ENCODE measurements at regions not wholly inside any gene's neighbourhood (a gene's known extent, or its start where the extent isn't known, plus 50 kb on each side); places are given as distances from the start of the nearest gene placed in this dataset.

GRCh38 chrX:10288373-10288975, 131.7 kb downstream of the CLCN4 start:
- Histone ChIP-seq H3K4me1 (ENCODE audit: insufficient read depth, low read length) (no peaks in the 10 kb centered on the region), H3K9me3 (ENCODE audit: low read depth, low read length) (no peaks in the 10 kb centered on the region), H4K20me1 (ENCODE audit: insufficient read depth, low read length) (no peaks in the 10 kb centered on the region), H2AFZ (ENCODE audit: low read length) (no peak overlapping the region), H3K27ac (ENCODE audit: low read depth, low read length) (no peak overlapping the region), H3K4me3 (ENCODE audit: insufficient read depth, low read length) (no peak overlapping the region), H3K27me3 (ENCODE audit: insufficient read depth, low read length) (no peaks in the 10 kb centered on the region), H3K79me2 (ENCODE audit: insufficient read depth, low read length) (no peaks in the 10 kb centered on the region), H3K36me3 (ENCODE audit: insufficient read depth, low read length) (no peaks in the 10 kb centered on the region), H3K4me2 (ENCODE audit: insufficient read depth, low read length) (no peak overlapping the region)
- no peak for DNase-seq (ENCODE audit: insufficient read length, low spot score, missing footprints)
- TF ChIP-seq CTCF (IDR thresholded peaks at IDR 0.05; ENCODE audit: extremely low read depth, low read depth, low read length): no peak

- DNase-seq (ENCODE audit: insufficient read length, low spot score, missing footprints): no peak
- Histone ChIP-seq H3K4me1 (ENCODE audit: insufficient read depth, low read length) (peaks cover 5% of the 10 kb centered on the region), H2AFZ (ENCODE audit: low read length) (no peak overlapping the region), H3K36me3 (ENCODE audit: insufficient read depth, low read length) (no peaks in the 10 kb centered on the region), H3K27ac (ENCODE audit: low read depth, low read length) (no peak overlapping the region), H3K79me2 (ENCODE audit: insufficient read depth, low read length) (no peaks in the 10 kb centered on the region), H3K9me3 (ENCODE audit: low read depth, low read length) (peaks cover 4% of the 10 kb centered on the region), H3K4me3 (ENCODE audit: insufficient read depth, low read length) (no peak overlapping the region), H3K27me3 (ENCODE audit: insufficient read depth, low read length) (no peaks in the 10 kb centered on the region), H3K4me2 (ENCODE audit: insufficient read depth, low read length) (no peak overlapping the region), H4K20me1 (ENCODE audit: insufficient read depth, low read length) (no peaks in the 10 kb centered on the region)
- TF ChIP-seq CTCF (IDR thresholded peaks at IDR 0.05; ENCODE audit: extremely low read depth, low read depth, low read length): no peak
Observed at GRCh38 chrX:10296576-10296975, 139.8 kb downstream of the CLCN4 start.

- H3K27me3 ChIP-seq (ENCODE audit: insufficient read depth, low read length): no peaks in the 10 kb centered on the region
- DNase-seq (ENCODE audit: insufficient read length, low spot score, missing footprints): no peak
- no peak for TF ChIP-seq CTCF (IDR thresholded peaks at IDR 0.05; ENCODE audit: extremely low read depth, low read depth, low read length)
- H2AFZ ChIP-seq (ENCODE audit: low read length): no peak overlapping the region
- no peak overlapping the region for H3K4me2 ChIP-seq (ENCODE audit: insufficient read depth, low read length)
- no peak overlapping the region for H3K4me3 ChIP-seq (ENCODE audit: insufficient read depth, low read length)
- H4K20me1 ChIP-seq (ENCODE audit: insufficient read depth, low read length): no peaks in the 10 kb centered on the region
- H3K79me2 ChIP-seq (ENCODE audit: insufficient read depth, low read length): no peaks in the 10 kb centered on the region
- H3K9me3 ChIP-seq (ENCODE audit: low read depth, low read length): no peaks in the 10 kb centered on the region
- no peaks in the 10 kb centered on the region for H3K4me1 ChIP-seq (ENCODE audit: insufficient read depth, low read length)
- no peaks in the 10 kb centered on the region for H3K36me3 ChIP-seq (ENCODE audit: insufficient read depth, low read length)
- no peak overlapping the region for H3K27ac ChIP-seq (ENCODE audit: low read depth, low read length)
Observed at GRCh38 chrX:10310511-10310910, 153.7 kb downstream of the CLCN4 start.

GRCh38 chrX:10314530-10315104, 157.8 kb downstream of the CLCN4 start:
- Histone ChIP-seq H3K4me2 (ENCODE audit: insufficient read depth, low read length) (no peak overlapping the region), H4K20me1 (ENCODE audit: insufficient read depth, low read length) (no peaks in the 10 kb centered on the region), H3K27ac (ENCODE audit: low read depth, low read length) (no peak overlapping the region), H3K4me1 (ENCODE audit: insufficient read depth, low read length) (no peaks in the 10 kb centered on the region), H2AFZ (ENCODE audit: low read length) (no peak overlapping the region), H3K27me3 (ENCODE audit: insufficient read depth, low read length) (no peaks in the 10 kb centered on the region), H3K36me3 (ENCODE audit: insufficient read depth, low read length) (no peaks in the 10 kb centered on the region), H3K79me2 (ENCODE audit: insufficient read depth, low read length) (no peaks in the 10 kb centered on the region), H3K4me3 (ENCODE audit: insufficient read depth, low read length) (no peak overlapping the region), H3K9me3 (ENCODE audit: low read depth, low read length) (no peaks in the 10 kb centered on the region)
- no peak for TF ChIP-seq CTCF (IDR thresholded peaks at IDR 0.05; ENCODE audit: extremely low read depth, low read depth, low read length)
- DNase-seq (ENCODE audit: insufficient read length, low spot score, missing footprints): no peak
